Smooth muscle cell (in vitro differentiated cells): ENCODE measurements at regions not wholly inside any gene's neighbourhood (a gene's known extent, or its start where the extent isn't known, plus 50 kb on each side); places are given as distances from the start of the nearest gene placed in this dataset.

ENCODE experiments used
- DNase-seq: peaks from one replicate; lab custom pipeline; 2025; ENCODE audit not compliant: unreplicated experiment; lab: John Stamatoyannopoulos, UW
- H2AFZ ChIP-seq: fragments of 200-600 bp; sonication (generic); 2 replicates; pipeline ENCODE4 v1.6.0; 2016; ENCODE audit warnings: antibody characterized with exemption, low read depth, mild to moderate bottlenecking
- H3F3A ChIP-seq: fragments of 200-600 bp; sonication (generic); 2 replicates; pipeline ENCODE4 v1.6.0; 2017; ENCODE audit warnings: antibody characterized with exemption, low read depth
- H3K27ac ChIP-seq: fragments of 200-600 bp; sonication (generic); 2 replicates; pipeline ENCODE4 v1.5.1; 2016; ENCODE audit warnings: low read depth, mild to moderate bottlenecking
- H3K27me3 ChIP-seq: fragments of 200-600 bp; sonication (generic); 2 replicates; pipeline ENCODE4 v1.6.1; 2016; ENCODE audit warnings: low read depth, mild to moderate bottlenecking
- H3K36me3 ChIP-seq: fragments of 200-600 bp; sonication (generic); 2 replicates; pipeline ENCODE4 v1.5.1; 2016; ENCODE audit warnings: low read depth
- H3K4me1 ChIP-seq: fragments of 200-600 bp; sonication (generic); 2 replicates; pipeline ENCODE4 v1.5.1; 2016; ENCODE audit warnings: low read depth
- H3K4me2 ChIP-seq: fragments of 200-600 bp; sonication (generic); 2 replicates; pipeline ENCODE4 v1.6.0; 2016; ENCODE audit warnings: mild to moderate bottlenecking
- H3K4me3 ChIP-seq: fragments of 200-600 bp; sonication (generic); 2 replicates; pipeline ENCODE4 v1.5.1; 2016; ENCODE audit warnings: mild to moderate bottlenecking
- H3K79me2 ChIP-seq: fragments of 200-600 bp; sonication (generic); 2 replicates; pipeline ENCODE4 v1.6.0; 2016; ENCODE audit warnings: low read depth, mild to moderate bottlenecking
- H3K9ac ChIP-seq: fragments of 200-600 bp; sonication (generic); 2 replicates; pipeline ENCODE4 v1.6.0; 2016; ENCODE audit warnings: low read depth
- H3K9me3 ChIP-seq: fragments of 200-600 bp; sonication (generic); replicated peaks from 2 replicates; pipeline ENCODE4 v1.5.1; 2016; ENCODE audit warnings: low read depth
- H4K20me1 ChIP-seq: fragments of 200-600 bp; sonication (generic); 2 replicates; pipeline ENCODE4 v1.6.0; 2016; ENCODE audit warnings: low read depth
- WGBS: methylation state at CpG from one replicate; pipeline ENCODE4 v1.1.7; 2016; ENCODE audit warnings: low lambda C conversion rate; 5-methylcytosine and 5-hydroxymethylcytosine counted together
- TF ChIP-seq, protein P1 (sequence below): fragments of 200-600 bp; sonication (generic); IDR thresholded peaks from 2 replicates; pipeline ENCODE4 v1.5.1; 2017; ENCODE audit warnings: borderline replicate concordance, mild to moderate bottlenecking, antibody characterized with exemption; ENCODE audit not compliant: insufficient read depth, poor library complexity, severe bottlenecking

DNA sequence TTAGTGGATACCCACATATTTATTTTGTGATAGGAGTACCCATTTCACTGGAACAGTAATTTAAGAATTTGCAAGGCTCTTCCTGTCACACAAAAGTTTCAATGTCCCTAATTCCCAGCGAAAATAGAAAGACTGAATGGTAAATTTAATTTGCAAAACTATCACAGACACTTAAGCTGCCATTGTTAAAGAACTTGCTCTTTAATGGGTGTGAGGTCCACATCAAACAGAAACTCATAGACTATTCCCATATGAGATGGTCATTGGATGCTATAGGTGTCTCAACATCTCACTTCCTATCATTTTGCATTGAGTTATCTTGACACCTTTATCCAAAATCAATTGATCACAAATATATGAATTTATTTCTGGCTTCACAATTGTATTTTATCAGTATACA is 415.9 kb downstream of the GPAM start:
- no peak overlapping the region for H2AFZ ChIP-seq
- no peak overlapping the region for H3K4me3 ChIP-seq
- no peaks in the 10 kb centered on the region for H3K9me3 ChIP-seq
- peaks cover 22% of the 10 kb centered on the region for H3K27me3 ChIP-seq
- no peaks in the 10 kb centered on the region for H4K20me1 ChIP-seq
- DNase-seq = no peak
- 7% methylated on average over 1 of the region's 1 CpG for WGBS
- H3K9ac ChIP-seq = no peak overlapping the region
- no peaks in the 10 kb centered on the region for H3K36me3 ChIP-seq
- H3K79me2 ChIP-seq = no peaks in the 10 kb centered on the region
- no peaks in the 10 kb centered on the region for H3K4me1 ChIP-seq
- TF ChIP-seq, protein P1, sequence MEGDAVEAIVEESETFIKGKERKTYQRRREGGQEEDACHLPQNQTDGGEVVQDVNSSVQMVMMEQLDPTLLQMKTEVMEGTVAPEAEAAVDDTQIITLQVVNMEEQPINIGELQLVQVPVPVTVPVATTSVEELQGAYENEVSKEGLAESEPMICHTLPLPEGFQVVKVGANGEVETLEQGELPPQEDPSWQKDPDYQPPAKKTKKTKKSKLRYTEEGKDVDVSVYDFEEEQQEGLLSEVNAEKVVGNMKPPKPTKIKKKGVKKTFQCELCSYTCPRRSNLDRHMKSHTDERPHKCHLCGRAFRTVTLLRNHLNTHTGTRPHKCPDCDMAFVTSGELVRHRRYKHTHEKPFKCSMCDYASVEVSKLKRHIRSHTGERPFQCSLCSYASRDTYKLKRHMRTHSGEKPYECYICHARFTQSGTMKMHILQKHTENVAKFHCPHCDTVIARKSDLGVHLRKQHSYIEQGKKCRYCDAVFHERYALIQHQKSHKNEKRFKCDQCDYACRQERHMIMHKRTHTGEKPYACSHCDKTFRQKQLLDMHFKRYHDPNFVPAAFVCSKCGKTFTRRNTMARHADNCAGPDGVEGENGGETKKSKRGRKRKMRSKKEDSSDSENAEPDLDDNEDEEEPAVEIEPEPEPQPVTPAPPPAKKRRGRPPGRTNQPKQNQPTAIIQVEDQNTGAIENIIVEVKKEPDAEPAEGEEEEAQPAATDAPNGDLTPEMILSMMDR = no peak
- H3K4me2 ChIP-seq = no peak overlapping the region
- no peak overlapping the region for H3K27ac ChIP-seq
- H3F3A ChIP-seq = no peaks in the 10 kb centered on the region

GRCh38 chr10:111773950-111774349 is 409.6 kb downstream of the GPAM start:
- Histone ChIP-seq H3K27me3 (peaks cover 30% of the 10 kb centered on the region), H3K4me2 (no peak overlapping the region), H3K36me3 (no peaks in the 10 kb centered on the region), H2AFZ (no peak overlapping the region), H3K79me2 (no peaks in the 10 kb centered on the region), H3K27ac (no peak overlapping the region), H3K9ac (no peak overlapping the region), H3K4me3 (no peak overlapping the region), H3K9me3 (no peaks in the 10 kb centered on the region), H4K20me1 (no peaks in the 10 kb centered on the region), H3F3A (no peaks in the 10 kb centered on the region), H3K4me1 (no peaks in the 10 kb centered on the region)
- TF ChIP-seq, protein P1 = no peak
- WGBS = 96% methylated on average over 1 of the region's 1 CpG
- DNase-seq = no peak

DNA sequence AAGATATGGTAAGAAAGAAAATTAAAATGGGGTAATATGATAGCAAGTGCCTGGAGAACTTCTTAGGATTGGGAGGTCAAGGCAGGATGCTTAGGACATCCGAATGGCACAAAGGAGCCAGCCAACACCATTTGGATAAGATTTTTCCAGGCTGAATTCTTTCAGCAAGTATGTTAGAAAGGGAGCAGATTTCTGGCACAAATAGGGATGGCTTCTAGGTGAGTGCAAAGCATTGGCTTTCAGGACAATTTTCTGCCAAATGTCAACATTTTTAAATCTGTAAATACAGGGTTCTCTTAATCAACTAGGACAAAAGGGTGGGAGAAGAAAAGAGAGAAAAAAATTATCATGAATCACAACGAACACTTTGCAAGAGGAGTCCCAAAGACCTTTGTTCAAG is 409.1 kb downstream of the GPAM start:
- 79% methylated on average over 2 of the region's 2 CpGs for WGBS
- Histone ChIP-seq H3K9ac (no peak overlapping the region), H3K36me3 (no peaks in the 10 kb centered on the region), H3K27me3 (peaks cover 30% of the 10 kb centered on the region), H4K20me1 (no peaks in the 10 kb centered on the region), H2AFZ (no peak overlapping the region), H3K4me2 (no peak overlapping the region), H3K9me3 (no peaks in the 10 kb centered on the region), H3K27ac (no peak overlapping the region), H3K4me1 (no peaks in the 10 kb centered on the region), H3K79me2 (no peaks in the 10 kb centered on the region), H3K4me3 (no peak overlapping the region), H3F3A (no peaks in the 10 kb centered on the region)
- TF ChIP-seq, protein P1 = no peak
- DNase-seq = no peak

- no peaks in the 10 kb centered on the region for H3K79me2 ChIP-seq
- WGBS = 73% methylated on average over 1 of the region's 1 CpG
- H3F3A ChIP-seq = no peaks in the 10 kb centered on the region
- no peak for DNase-seq
- no peak overlapping the region for H2AFZ ChIP-seq
- TF ChIP-seq, protein P1 = no peak
- H3K4me1 ChIP-seq = no peaks in the 10 kb centered on the region
- no peaks in the 10 kb centered on the region for H3K9me3 ChIP-seq
- H3K27ac ChIP-seq = no peak overlapping the region
- no peaks in the 10 kb centered on the region for H3K36me3 ChIP-seq
- H3K4me3 ChIP-seq = no peak overlapping the region
- H3K4me2 ChIP-seq = no peak overlapping the region
- no peaks in the 10 kb centered on the region for H4K20me1 ChIP-seq
- peaks cover 16% of the 10 kb centered on the region for H3K27me3 ChIP-seq
- H3K9ac ChIP-seq = no peak overlapping the region
These were observed 399.1 kb downstream of the GPAM start for GRCh38 chr10:111784436-111784835.
